GM06990 (cell line): ENCODE measurements at regions not wholly inside any gene's neighbourhood (a gene's known extent, or its start where the extent isn't known, plus 50 kb on each side); places are given as distances from the start of the nearest gene placed in this dataset.

ENCODE experiments used
- DNase-seq: peaks from one replicate; pipeline ENCODE4 v3.0.0-alpha.2; 2011; ENCODE audit not compliant: insufficient read length; ENCODE audit errors: extremely low read depth
- H3K27me3 ChIP-seq: replicated peaks from 2 replicates; pipeline ENCODE4 v1.6.0; 2011; ENCODE audit warnings: low read length; ENCODE audit not compliant: control insufficient read depth, insufficient read depth
- H3K36me3 ChIP-seq: 2 replicates; pipeline ENCODE4 v1.5.1; 2011; ENCODE audit warnings: low read length; ENCODE audit not compliant: control insufficient read depth, insufficient read depth
- H3K4me3 ChIP-seq: replicated peaks from 2 replicates; pipeline ENCODE4 v1.5.1; 2011; ENCODE audit warnings: low read depth, mild to moderate bottlenecking, control low read depth, low read length
- CTCF ChIP-seq: IDR thresholded peaks from 2 replicates; pipeline ENCODE4 v1.5.1; 2011; ENCODE audit warnings: low read length, control low read depth, mild to moderate bottlenecking, inconsistent platforms; ENCODE audit not compliant: insufficient read depth, poor library complexity, severe bottlenecking

- no peak for DNase-seq
- no peak overlapping the region for H3K4me3 ChIP-seq
- no peaks in the 10 kb centered on the region for H3K36me3 ChIP-seq
- TF ChIP-seq CTCF, result no peak
- H3K27me3 ChIP-seq, result no peaks in the 10 kb centered on the region
These were observed 419.8 kb downstream of the PLK2 start for GRCh38 chr5:58040044-58040443.

- no peak overlapping the region for H3K4me3 ChIP-seq
- no peaks in the 10 kb centered on the region for H3K36me3 ChIP-seq
- no peak for TF ChIP-seq CTCF
- no peaks in the 10 kb centered on the region for H3K27me3 ChIP-seq
- DNase-seq, result no peak
These were observed 422.0 kb downstream of the PLK2 start for GRCh38 chr5:58037899-58038298.

DNA sequence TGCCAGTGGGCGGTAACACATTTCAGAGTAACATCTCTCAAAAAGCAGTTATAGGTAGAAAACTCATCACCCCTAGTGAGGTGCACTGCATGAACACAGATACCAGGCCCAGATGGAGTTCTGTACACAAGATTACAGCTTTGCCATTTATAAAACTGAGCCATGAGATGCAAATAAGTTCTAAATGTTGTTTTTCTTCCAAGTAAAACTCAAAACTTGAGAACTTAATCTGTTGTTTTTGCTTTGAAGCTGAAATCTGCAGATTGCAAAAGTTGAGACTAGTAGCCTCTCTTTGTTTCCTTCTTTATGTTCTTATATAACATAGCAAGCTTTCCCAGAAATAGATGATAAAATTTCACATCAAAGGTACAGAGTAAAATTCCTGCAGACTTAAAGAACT lies 434.1 kb downstream of the PLK2 start:
- no peak for DNase-seq
- H3K36me3 ChIP-seq, result no peaks in the 10 kb centered on the region
- no peaks in the 10 kb centered on the region for H3K27me3 ChIP-seq
- H3K4me3 ChIP-seq, result no peak overlapping the region
- TF ChIP-seq CTCF, result no peak

GRCh38 chr5:58024151-58024550 lies 435.7 kb downstream of the PLK2 start:
- no peak for DNase-seq
- no peaks in the 10 kb centered on the region for H3K27me3 ChIP-seq

GRCh38 chr5:58022055-58022454 lies 437.8 kb downstream of the PLK2 start:
- H3K36me3 ChIP-seq, result no peaks in the 10 kb centered on the region
- no peak for DNase-seq
- no peak for TF ChIP-seq CTCF
- H3K27me3 ChIP-seq, result no peaks in the 10 kb centered on the region
- H3K4me3 ChIP-seq, result no peak overlapping the region

More at GRCh38 chr5:58024151-58024550, 435.7 kb downstream of the PLK2 start:
- Histone ChIP-seq H3K4me3 (no peak overlapping the region), H3K36me3 (no peaks in the 10 kb centered on the region)
- TF ChIP-seq CTCF, result no peak

DNA sequence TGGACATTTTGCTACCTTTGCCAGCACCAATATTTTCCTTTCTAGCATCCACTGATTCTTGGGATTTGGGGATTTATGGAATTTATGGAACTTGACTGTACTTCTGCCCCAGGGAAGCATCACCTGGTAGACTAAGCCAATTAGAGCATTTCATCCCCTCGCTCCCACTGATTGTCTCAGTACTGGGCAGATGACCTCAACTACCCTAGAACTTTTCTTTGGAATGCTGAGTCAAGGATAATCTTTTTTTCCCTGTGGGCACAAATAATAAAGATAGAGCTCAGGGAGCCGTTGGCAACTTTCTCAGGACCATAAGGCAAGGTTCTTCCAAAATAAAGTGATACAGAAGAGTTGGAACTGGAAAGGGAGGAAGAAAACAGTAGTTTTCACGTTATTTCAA lies 438.4 kb downstream of the PLK2 start:
- no peak for DNase-seq
- H3K27me3 ChIP-seq, result no peaks in the 10 kb centered on the region
- no peaks in the 10 kb centered on the region for H3K36me3 ChIP-seq
- no peak overlapping the region for H3K4me3 ChIP-seq
- TF ChIP-seq CTCF, result no peak
